Caki2 (cell line): ENCODE measurements at regions not wholly inside any gene's neighbourhood (a gene's known extent, or its start where the extent isn't known, plus 50 kb on each side); places are given as distances from the start of the nearest gene placed in this dataset.

ENCODE experiments used
- DNase-seq: peaks from one replicate; pipeline ENCODE4 v3.0.0-alpha.2; 2015; ENCODE audit warnings: low read depth
- in situ Hi-C: cut with HindIII; loops from 2 replicates; pipeline ENCODE4 v1.10.0; 2016; ENCODE audit warnings: low sequenced_read_pairs, low pct_unique_long_range_greater_than_20kb, mixed read lengths

DNA sequence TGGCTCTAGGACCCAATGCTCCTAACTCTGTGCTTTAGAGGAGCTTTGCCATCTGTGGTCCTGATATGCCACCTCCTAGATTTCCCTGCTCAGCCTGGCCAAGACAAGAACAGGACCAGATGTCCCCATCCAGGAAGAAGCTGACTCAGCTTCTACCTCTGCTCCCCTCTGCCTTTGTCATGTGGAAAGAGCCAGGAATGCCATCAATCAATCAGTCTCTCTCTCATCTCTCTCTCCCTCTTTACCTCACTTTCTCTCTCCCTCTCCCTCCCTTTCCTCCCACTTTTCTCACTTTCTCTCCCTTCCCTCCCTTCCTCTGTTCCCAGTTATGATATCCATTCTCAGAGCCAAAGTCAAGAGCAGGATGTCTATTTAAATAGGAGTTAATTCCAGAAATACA lies 892.5 kb upstream of the TMEM132C start:
- no peak for DNase-seq
- in situ Hi-C loops, result no loop called here

DNA sequence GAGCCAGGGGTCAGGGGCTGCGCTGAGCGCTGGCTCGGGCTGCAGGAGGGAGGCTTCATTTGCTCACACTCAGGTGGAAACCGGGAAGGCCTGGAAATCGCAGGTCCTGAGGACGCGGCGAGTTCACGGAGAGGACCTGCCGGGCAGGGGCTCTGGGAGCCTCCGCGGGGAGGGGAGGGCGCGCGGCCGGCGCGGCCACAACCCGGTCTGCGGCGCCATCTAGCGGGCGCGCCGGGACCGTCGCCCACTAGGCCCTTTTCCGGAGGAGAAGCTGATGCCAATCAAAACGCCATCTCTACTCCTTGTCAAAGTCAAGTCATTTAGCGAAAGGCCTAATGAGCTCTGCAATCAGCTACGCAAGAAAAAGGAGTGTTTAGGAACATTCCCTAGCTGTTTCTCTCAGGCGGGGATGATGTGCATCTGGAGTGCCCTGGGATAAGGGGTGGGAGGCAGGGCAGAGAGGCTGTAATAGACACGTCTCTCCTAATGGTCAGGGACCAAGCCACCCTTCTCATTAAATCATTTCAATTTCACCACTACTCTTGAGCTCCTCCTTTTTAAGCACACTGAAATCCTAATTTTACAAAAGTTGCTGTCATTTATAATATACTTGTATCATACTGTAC lies 885.8 kb upstream of the TMEM132C start:
- peak; percentile 68 for DNase-seq
- in situ Hi-C loops, result no loop called here

DNA sequence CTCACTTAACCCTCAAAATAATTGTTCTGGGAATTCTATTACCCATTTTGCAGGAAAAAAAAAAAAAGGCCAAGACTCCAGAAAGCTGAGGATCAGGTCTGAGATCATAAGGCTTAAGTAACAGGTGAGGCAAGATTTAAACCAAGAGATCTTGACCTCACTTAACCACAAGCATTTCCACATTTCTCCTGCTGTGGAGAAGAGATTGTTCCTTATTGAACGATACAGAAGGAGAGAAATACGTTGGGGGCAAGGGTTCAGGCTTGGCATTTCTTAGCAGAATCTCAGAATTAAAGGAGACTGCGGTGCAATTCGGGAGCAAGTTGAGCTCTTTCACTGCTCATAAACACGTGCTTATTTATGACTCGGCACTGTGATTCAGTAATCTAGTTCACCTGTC lies 885.3 kb upstream of the TMEM132C start:
- no peak for DNase-seq
- in situ Hi-C loops, result no loop called here

DNA sequence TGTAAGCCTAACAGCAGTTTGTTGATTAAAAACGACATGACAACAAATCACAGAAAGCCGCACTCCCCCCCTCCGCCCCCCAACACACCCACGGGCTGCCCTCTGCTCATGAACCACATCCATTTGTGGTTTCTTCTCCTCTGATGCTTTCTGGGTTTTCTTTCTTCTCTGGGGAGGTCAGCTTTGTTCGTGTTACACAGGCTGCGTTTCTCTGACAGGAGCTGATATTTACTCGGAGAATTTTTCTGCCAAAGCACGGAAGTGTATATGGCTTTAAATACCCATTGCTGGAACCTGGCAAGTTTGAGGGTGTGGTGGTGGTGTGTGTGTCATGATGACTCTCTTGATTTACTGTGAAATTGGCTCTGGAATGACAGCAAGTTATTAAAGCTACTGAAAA lies 883.7 kb upstream of the TMEM132C start:
- in situ Hi-C loops, result no loop called here
- peak; percentile 27 for DNase-seq

DNA sequence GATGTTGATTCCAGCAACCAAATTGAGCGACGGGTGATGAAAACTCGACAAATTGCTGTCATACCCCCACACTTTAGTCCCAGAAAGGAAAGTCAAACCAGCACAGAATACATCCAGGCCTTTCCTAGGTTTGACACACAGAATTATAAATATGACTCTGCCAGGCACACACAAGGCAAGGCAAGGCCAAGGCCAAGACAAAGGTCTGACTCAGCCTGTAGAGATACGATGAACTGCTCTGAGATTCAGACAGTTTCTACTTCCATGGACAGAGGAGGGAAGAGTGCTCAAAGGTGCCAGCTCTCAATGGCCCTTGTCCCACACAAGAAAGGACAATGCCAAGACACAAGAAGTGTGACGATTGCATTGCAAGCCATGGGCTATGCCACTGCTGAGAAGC lies 880.2 kb upstream of the TMEM132C start:
- in situ Hi-C loops, result no loop called here

DNA sequence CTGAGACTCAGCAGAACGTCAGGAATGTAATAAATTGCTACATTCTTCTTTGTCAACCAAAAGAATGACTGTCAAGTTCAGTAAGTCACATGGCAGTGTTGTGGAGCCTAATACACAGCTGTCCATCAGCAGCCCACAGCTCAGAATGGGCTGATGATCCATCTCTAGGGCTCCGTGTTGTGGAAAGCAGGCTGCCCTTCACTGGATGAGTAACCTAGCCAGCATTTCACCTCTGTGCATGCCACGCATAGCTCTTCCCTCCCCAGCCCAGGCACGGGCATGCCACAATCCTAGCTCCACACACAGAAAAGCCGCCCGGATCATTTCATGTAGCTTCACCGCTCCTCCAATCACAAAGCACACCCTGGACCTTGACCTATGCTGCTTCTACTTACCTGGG lies 878.0 kb upstream of the TMEM132C start:
- in situ Hi-C loops, result no loop called here
- no peak for DNase-seq

More for the DNA sequence above, 880.2 kb upstream of the TMEM132C start:
- no peak for DNase-seq

DNA sequence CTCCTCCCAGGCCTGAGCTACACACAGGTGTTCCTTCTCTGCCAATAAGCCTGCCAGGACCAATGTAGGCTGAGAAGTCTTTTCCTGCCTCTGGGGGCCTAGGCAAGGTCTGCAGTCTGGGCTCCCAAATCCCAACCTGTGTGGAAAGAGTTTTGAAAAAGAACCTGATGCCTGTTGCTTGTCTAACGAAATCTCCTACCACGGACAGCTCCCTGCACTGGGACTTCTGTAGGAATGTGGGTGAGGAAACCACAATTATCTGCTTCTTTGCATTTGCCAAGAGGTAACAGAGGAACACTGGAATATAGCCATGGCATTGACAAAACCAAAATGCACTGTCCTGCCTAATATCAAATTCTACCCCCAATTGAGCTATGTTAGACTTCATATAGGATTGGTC lies 877.0 kb upstream of the TMEM132C start:
- peak; percentile 20 for DNase-seq
- in situ Hi-C loops, result no loop called here

DNA sequence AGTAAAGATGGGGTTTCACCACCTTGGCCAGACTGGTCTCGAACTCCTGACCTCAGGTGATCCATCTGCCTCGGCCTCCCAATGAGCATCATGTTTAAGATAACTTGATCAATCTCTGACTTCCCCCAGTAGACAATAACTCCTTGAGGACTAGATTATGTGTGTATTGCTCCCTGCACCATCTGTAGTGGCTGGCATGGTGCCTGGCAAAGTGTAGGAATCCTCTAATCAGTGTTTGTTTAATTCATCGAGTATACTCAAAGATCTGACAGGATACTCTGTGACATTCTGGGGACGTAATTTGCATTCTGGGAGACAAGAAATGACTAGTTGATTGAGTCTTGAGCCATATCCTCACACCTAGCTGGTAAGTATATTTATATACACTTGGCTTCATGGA lies 873.5 kb upstream of the TMEM132C start:
- DNase-seq, result no peak
- in situ Hi-C loops, result no loop called here

DNA sequence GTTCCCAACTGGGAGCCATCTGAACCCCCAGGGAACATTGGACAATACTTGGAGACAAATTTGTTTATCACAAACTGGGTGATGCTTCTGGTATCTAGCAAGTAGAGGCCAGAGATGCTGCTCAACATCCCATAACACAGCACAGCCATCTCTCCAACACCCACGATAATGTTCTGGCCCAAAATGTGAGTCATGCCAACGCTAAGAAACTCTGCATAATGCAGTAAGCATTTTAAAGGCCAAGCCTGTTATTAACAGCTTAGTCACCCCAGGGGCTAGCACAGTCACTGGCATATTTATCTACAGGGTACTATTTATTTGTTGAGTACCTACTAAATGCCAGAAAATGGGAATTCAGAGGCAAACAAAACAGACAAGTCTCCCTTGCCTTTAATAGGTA lies 873.1 kb upstream of the TMEM132C start:
- DNase-seq, result no peak
- in situ Hi-C loops, result no loop called here

DNA sequence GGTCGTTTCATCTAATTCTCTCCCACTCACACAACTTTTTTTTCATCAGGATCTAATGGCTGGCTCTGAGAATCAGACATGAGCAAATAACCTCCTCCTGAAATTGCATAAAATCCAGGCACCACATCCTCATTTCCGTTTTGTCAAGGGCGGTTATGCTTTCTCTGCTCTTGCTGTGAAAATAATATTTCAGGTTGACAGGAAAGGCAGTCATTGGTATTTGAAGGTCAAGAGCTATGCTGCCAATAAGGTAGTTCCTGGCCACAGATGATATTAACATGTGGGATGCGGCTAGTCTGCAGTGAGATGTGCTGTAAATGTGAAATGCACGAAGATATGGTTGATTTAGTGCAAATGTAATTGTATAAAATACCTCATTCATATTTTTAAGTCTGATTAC lies 870.2 kb upstream of the TMEM132C start:
- in situ Hi-C loops, result no loop called here
- DNase-seq, result no peak

DNA sequence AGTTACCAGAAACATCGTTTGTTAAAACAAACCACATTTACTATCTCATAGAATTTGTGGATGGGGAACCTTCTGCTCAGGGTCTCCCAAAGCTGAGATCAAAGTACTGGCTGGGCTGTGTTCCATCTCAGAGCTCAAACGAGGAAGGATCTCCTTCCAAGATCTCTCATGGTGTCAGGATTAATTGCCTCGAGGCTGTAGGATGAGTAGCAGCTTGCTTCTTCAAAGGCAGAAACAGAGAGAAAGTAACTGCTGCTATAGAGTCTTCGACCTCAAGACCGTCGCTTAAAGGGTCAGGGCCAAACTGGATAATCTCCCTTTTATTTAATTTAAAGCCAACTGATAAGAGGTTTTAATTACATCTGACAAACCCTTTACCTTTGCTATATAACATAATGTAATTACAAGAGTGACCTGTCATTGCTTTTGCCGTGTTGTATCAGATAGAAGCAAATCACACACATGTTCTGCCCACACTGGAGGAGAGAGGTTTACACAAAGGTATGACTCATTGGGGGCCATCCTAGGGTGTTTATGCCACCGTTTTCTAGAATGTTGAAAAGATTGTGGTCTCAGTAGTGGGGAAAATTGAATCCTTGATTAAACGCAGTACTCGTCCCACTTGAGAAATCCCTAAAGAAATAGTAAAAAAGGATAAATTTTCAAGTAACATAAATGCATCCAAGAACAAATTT lies 868.8 kb upstream of the TMEM132C start:
- no peak for DNase-seq
- in situ Hi-C loops, result no loop called here

DNA sequence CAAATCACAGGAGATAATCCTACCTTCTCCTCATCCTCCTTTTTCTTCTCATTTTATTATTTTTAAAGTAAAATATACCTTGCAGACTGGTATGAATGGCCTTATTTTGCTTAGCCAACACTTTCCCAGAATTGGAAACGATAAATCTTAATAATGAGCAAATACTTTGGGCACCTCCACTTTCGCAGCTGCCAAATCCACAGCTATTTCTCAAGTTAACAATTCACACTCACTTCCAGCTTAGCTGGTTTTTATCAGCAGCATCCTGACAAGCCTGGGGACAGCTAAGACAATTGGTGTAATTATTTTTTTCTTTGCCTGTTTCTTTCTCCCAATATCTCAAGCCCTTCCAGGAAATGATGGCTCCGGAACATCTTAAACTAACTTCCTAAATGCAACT lies 867.5 kb upstream of the TMEM132C start:
- DNase-seq, result no peak
- in situ Hi-C loops, result no loop called here

DNA sequence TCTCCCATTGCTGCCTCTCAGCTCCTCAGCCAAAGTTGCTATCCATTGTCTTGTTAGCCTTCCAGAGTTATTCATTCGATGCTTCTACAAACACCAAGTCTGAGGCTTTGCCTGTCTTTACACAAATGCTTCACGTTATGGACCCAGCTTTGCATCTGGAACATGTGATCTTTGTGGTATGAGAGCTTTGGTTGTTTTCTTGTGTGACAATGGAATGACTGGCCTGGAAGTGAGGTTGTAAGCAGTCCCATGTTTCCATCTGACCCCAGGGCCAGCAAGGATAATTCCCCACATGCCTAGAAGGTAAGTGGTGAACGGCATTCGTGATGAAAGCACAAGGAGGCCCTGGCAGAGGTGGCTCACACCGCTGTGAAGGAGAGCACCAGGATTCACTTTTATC lies 866.7 kb upstream of the TMEM132C start:
- in situ Hi-C loops, result no loop called here
- DNase-seq, result no peak

DNA sequence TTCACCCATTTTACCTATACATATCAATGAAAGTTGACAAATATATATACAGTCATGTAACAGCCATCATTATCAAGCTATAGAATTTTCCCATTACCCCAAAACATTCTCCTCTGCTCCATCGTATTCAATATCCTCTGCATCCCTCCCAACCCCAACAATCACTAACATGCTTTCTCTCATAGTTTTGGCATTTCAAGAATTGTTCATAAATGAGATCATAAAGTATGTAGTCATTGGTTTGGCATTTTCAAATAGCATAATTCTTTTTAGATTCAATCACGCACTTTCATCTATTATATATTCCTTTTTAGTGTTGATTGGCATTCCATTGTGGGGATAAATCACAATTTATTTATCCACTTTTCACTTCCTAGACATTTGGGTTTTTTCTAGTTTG lies 866.0 kb upstream of the TMEM132C start:
- in situ Hi-C loops, result no loop called here
- DNase-seq, result no peak

DNA sequence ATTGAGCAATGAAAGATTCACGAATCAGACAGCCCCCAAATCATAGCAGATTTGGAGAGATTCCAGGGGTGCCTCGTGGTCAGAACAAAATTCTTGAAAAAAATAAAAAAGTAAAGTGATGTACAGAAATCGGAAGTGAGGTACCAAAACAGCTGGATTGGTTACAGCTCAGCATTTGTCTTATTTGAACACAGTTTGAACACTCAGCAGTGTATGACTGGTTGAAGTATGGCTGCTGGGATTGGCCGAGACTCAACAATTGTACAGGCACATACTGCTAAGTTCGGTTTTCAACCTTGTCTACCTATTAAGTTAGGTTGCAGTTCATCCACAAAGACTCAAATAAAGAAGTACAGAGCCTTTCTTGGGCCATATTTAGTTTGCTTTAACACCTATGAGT lies 865.4 kb upstream of the TMEM132C start:
- DNase-seq, result no peak
- in situ Hi-C loops, result no loop called here

DNA sequence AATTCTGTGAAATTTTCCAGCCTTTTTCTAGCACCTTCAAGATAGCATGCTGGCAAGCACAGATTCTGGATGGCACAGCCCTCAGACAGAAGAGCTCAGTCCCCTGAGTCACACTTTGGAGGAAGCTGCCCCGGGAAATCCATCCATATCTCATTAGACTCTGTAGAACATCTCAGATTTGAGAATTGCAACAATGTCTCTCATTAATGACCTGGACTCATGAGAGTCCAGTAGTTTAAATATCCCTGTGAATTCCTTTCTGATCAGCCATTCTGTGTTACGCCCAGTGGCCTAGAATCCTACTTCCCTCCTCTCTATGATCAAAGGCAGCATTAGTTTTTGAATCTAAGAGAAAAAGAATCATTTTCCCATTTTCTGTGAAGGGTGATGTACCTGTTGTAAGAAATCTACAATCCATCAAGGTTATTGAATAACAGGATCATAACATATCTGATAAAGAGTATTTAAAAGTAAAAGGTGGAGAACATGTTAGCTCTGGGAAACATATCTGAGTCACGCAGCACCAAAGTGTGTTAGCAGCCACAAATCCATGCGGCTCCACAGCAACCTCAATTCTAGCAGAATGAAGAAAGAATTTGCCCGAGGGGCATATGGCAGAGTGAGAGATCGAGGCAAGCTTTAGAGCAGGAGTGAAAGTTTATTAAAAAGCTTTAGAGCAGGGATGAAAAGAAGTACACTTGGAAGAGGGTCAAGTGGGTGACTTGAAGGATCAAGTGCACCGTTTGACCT lies 855.6 kb upstream of the TMEM132C start:
- DNase-seq, result no peak
- in situ Hi-C loops, result no loop called here

DNA sequence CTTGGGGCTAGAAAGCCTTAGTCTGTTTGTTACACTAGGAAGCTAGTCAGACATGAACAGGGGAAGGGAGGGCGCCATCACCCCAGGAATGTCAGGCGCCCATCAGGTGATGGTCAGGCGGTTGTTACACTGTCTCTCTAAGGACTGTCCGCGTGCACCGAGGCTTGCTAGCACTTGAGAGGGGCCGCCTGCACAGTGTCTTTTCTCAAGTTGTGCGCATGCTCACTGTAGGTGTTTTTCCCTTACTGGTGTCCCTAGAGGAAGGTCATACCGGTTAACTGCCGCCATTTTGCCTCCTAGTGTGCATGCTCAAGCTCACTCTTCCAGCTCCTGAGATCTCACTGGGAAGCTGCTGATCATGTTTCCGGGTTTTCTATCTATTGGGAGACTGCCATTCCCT lies 855.0 kb upstream of the TMEM132C start:
- in situ Hi-C loops, result no loop called here
- no peak for DNase-seq

DNA sequence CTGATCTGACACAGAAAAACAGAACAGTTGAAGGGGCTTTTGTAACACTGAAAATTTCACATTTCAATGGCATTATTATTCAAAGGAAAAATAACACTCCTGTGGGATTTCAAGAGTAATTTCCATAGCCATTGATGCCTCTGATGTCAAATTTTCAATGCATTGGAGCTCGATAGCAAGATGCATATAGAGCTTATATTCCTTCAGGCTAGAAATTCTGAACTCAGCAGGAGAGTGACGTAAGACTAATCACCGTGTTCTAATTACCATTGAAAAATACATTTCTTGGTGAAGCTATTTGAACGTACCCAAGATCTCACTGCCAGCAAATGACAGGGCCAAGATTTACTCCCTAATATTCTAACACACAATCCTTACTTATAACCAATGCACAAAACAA lies 854.1 kb upstream of the TMEM132C start:
- in situ Hi-C loops, result no loop called here
- no peak for DNase-seq

DNA sequence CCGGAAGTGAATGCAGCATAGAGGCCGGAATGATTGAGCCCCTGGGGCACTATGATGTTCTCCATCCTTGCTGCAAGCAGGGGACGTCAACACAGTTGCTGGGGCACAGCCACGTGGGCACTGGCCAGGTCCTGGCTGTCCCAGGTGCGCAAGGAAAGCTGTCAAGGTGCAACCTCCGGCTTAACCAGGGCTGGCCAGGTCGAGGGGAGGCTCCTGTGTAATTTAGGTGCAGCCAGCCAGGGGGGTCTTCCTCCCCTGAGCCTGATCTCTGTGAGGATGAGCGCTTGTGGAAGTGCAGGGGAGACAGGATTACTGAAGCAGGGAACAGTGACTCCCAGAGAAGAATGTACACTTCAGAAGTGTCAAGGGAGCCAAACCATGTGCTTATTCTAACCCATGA lies 852.8 kb upstream of the TMEM132C start:
- in situ Hi-C loops, result no loop called here
- no peak for DNase-seq

DNA sequence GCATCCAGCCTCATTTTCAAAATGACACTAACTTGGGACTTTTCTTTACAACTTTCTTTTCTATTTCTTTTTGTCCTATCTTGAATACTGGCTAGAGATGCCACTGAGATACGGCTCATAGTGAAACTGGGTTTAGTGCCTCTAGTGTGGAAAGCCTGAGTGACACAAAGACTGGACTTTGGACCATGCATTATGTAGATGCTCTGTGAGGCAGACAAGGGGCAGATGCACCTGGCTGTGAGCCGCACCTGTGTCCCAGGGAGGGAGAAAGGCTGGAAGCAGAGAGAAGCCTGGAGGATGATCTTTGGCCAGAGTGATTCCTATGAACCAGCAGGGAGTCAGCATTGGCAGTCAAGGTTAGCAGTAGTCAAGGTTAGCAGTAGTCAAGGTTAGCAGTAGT lies 852.3 kb upstream of the TMEM132C start:
- in situ Hi-C loops, result no loop called here
- no peak for DNase-seq
